ENCODE measurements at regions not wholly inside any gene's neighbourhood (a gene's known extent, or its start where the extent isn't known, plus 50 kb on each side); places are given as distances from the start of the nearest gene placed in this dataset.

DNA sequence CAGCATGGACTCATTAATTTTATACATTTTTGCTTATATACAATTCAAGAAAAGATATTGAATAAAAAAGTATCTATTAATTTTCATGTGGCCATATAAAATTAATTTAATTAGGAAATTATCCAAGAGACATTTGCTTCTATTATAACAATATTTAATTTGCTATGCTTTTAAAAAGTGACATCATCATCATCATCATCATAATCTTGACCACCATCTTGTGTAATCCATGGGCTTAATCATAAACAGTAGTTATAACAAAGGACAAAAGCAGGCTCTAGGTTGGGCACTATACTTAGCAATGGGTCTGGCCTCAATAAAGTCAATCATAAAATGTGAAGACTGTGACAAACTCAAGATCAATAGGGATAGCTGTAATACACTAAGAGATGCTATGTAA, 1031.6 kb downstream of the SLITRK1 start:
- DNase-seq (ENCODE audit: low read depth in 6 of 9, low spot score in 9 of 9) = no peak
- H3K27me3 ChIP-seq (ENCODE audit: control insufficient read depth in 2 of 2, insufficient read depth in 1 of 2, low read length in 1 of 2) = no peaks in the 10 kb centered on the region

DNA sequence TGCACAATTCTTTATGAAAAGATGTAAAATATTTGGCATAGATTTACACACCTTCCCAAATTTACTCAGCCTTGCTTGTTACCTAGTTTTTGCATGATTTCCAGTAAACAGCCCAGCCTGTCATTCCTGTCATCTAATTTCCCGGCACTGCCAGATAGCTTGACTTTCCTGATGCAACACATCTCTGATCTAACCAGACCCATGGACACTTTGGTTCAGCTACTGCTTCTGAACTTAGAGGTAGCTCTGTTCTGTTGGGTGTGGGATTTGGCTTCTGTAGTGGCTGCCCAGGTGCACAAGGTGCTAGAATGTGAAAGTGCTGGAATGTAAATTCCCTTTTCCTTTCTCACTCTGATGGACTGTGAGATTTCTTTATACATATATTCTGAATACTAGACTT, 1033.5 kb downstream of the SLITRK1 start:
- H3K4me1 ChIP-seq (ENCODE audit: control insufficient read depth in 2 of 2, insufficient read depth in 2 of 2, low read length in 2 of 2) = no peaks in the 10 kb centered on the region
- H3K4me3 ChIP-seq (ENCODE audit: low read length in 2 of 2) = no peak overlapping the region
- WGBS = 90% methylated on average over 1 of the region's 1 CpG

More for the DNA sequence above, 1031.6 kb downstream of the SLITRK1 start:
- no peak overlapping the region for H3K27ac ChIP-seq (ENCODE audit: low read depth in 1 of 2, low read length in 1 of 2)
- H3K4me3 ChIP-seq (ENCODE audit: low read length in 2 of 2) = no peak overlapping the region
- H3K36me3 ChIP-seq (ENCODE audit: control insufficient read depth in 2 of 2, insufficient read depth in 2 of 2, low read length in 1 of 2) = no peaks in the 10 kb centered on the region
- no peaks in the 10 kb centered on the region for H3K4me1 ChIP-seq (ENCODE audit: control insufficient read depth in 2 of 2, insufficient read depth in 2 of 2, low read length in 2 of 2)
- peaks cover 0 to 6% of the 10 kb centered on the region in 2 donors for H3K9me3 ChIP-seq (ENCODE audit: control insufficient read depth in 2 of 2, insufficient read depth in 1 of 2, low read length in 1 of 2)

GRCh38 chr13:82847595-82847994, 1034.7 kb downstream of the SLITRK1 start:
- H3K4me3 ChIP-seq (ENCODE audit: low read length in 2 of 2) = no peak overlapping the region
- 91% methylated on average over 3 of the region's 3 CpGs for WGBS
- no peaks in the 10 kb centered on the region for H3K4me1 ChIP-seq (ENCODE audit: control insufficient read depth in 2 of 2, insufficient read depth in 2 of 2, low read length in 2 of 2)
- no peak overlapping the region for H3K27ac ChIP-seq (ENCODE audit: low read depth in 1 of 2, low read length in 1 of 2)
- peaks cover 0 to 6% of the 10 kb centered on the region in 2 donors for H3K9me3 ChIP-seq (ENCODE audit: control insufficient read depth in 2 of 2, insufficient read depth in 1 of 2, low read length in 1 of 2)
- no peak for DNase-seq (ENCODE audit: low read depth in 6 of 9, low spot score in 9 of 9)
- H3K36me3 ChIP-seq (ENCODE audit: control insufficient read depth in 2 of 2, insufficient read depth in 2 of 2, low read length in 1 of 2) = no peaks in the 10 kb centered on the region
- H3K27me3 ChIP-seq (ENCODE audit: control insufficient read depth in 2 of 2, insufficient read depth in 1 of 2, low read length in 1 of 2) = no peaks in the 10 kb centered on the region

More for the DNA sequence above, 1033.5 kb downstream of the SLITRK1 start:
- Histone ChIP-seq H3K27me3 (ENCODE audit: control insufficient read depth in 2 of 2, insufficient read depth in 1 of 2, low read length in 1 of 2) (no peaks in the 10 kb centered on the region), H3K27ac (ENCODE audit: low read depth in 1 of 2, low read length in 1 of 2) (no peak overlapping the region), H3K36me3 (ENCODE audit: control insufficient read depth in 2 of 2, insufficient read depth in 2 of 2, low read length in 1 of 2) (no peaks in the 10 kb centered on the region), H3K9me3 (ENCODE audit: control insufficient read depth in 2 of 2, insufficient read depth in 1 of 2, low read length in 1 of 2) (peaks cover 0 to 6% of the 10 kb centered on the region in 2 donors)
- no peak for DNase-seq (ENCODE audit: low read depth in 6 of 9, low spot score in 9 of 9)

DNA sequence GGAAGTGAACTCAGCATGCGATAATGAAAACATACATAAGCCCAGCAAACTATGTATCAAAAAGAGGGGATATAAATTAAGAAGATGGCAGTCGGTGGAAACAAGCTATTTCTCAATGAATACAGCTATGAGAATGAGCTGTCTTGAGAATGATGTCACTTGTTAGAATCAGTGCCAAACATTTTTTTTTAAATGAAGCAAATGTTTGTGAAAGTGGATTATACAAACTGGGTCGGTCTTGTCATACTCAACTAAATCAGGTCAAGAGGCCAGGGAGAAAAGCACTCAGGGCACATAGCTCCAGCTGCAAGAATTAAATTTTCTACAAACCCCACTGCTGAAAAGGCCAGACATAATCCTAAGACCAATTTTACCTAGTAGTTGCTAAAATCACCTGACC, 1048.4 kb downstream of the SLITRK1 start:
- no peak for DNase-seq (ENCODE audit: low read depth in 6 of 9, low spot score in 9 of 9)
- Histone ChIP-seq H3K9me3 (ENCODE audit: control insufficient read depth in 2 of 2, insufficient read depth in 1 of 2, low read length in 1 of 2) (peaks cover 0 to 2% of the 10 kb centered on the region in 2 donors), H3K4me1 (ENCODE audit: control insufficient read depth in 2 of 2, insufficient read depth in 2 of 2, low read length in 2 of 2) (no peaks in the 10 kb centered on the region), H3K27ac (ENCODE audit: low read depth in 1 of 2, low read length in 1 of 2) (no peak overlapping the region), H3K27me3 (ENCODE audit: control insufficient read depth in 2 of 2, insufficient read depth in 1 of 2, low read length in 1 of 2) (no peaks in the 10 kb centered on the region), H3K36me3 (ENCODE audit: control insufficient read depth in 2 of 2, insufficient read depth in 2 of 2, low read length in 1 of 2) (no peaks in the 10 kb centered on the region), H3K4me3 (ENCODE audit: low read length in 2 of 2) (no peak overlapping the region)
- WGBS = 97% methylated on average over 3 of the region's 3 CpGs

- no peaks in the 10 kb centered on the region for H3K4me1 ChIP-seq (ENCODE audit: control insufficient read depth in 2 of 2, insufficient read depth in 2 of 2, low read length in 2 of 2)
- WGBS = 93% methylated on average over 1 of the region's 1 CpG
- no peak for DNase-seq (ENCODE audit: low read depth in 6 of 9, low spot score in 9 of 9)
Observed at GRCh38 chr13:82829040-82829439, 1053.2 kb downstream of the SLITRK1 start.

GRCh38 chr13:82827724-82828123, 1054.5 kb downstream of the SLITRK1 start:
- no peaks in the 10 kb centered on the region for H3K27me3 ChIP-seq (ENCODE audit: control insufficient read depth in 2 of 2, insufficient read depth in 1 of 2, low read length in 1 of 2)
- DNase-seq (ENCODE audit: low read depth in 6 of 9, low spot score in 9 of 9) = no peak
- no peaks in the 10 kb centered on the region for H3K4me1 ChIP-seq (ENCODE audit: control insufficient read depth in 2 of 2, insufficient read depth in 2 of 2, low read length in 2 of 2)
- no peak overlapping the region for H3K4me3 ChIP-seq (ENCODE audit: low read length in 2 of 2)
- no peaks in the 10 kb centered on the region for H3K36me3 ChIP-seq (ENCODE audit: control insufficient read depth in 2 of 2, insufficient read depth in 2 of 2, low read length in 1 of 2)
- H3K9me3 ChIP-seq (ENCODE audit: control insufficient read depth in 2 of 2, insufficient read depth in 1 of 2, low read length in 1 of 2) = peaks cover 0 to 8% of the 10 kb centered on the region in 2 donors
- no peak overlapping the region for H3K27ac ChIP-seq (ENCODE audit: low read depth in 1 of 2, low read length in 1 of 2)

More at GRCh38 chr13:82829040-82829439, 1053.2 kb downstream of the SLITRK1 start:
- Histone ChIP-seq H3K27me3 (ENCODE audit: control insufficient read depth in 2 of 2, insufficient read depth in 1 of 2, low read length in 1 of 2) (no peaks in the 10 kb centered on the region), H3K9me3 (ENCODE audit: control insufficient read depth in 2 of 2, insufficient read depth in 1 of 2, low read length in 1 of 2) (peaks cover 0 to 5% of the 10 kb centered on the region in 2 donors), H3K4me3 (ENCODE audit: low read length in 2 of 2) (no peak overlapping the region), H3K27ac (ENCODE audit: low read depth in 1 of 2, low read length in 1 of 2) (no peak overlapping the region), H3K36me3 (ENCODE audit: control insufficient read depth in 2 of 2, insufficient read depth in 2 of 2, low read length in 1 of 2) (no peaks in the 10 kb centered on the region)

DNA sequence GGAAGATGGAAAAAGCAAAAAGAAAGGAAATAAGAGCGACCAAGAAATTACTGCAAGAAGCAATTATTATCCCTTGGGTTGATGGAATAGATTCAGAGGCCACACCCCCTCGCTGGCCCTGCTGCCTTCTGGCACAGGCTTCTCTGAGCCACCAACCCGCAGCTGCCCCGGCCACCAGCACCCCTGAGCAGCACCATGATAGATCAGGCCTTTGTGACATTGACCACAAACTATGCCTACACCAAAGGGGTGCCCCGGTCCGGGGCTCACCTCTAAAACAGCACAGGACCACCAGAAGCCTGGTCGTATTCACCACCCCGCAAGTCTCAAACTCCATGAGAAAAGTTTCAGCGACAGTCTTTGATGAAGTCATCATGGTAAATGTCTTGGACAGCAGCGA, 1059.3 kb downstream of the SLITRK1 start:
- H3K4me1 ChIP-seq (ENCODE audit: control insufficient read depth in 2 of 2, insufficient read depth in 2 of 2, low read length in 2 of 2) = no peaks in the 10 kb centered on the region
- no peak overlapping the region for H3K4me3 ChIP-seq (ENCODE audit: low read length in 2 of 2)
- peaks cover 0 to 4% of the 10 kb centered on the region in 2 donors for H3K9me3 ChIP-seq (ENCODE audit: control insufficient read depth in 2 of 2, insufficient read depth in 1 of 2, low read length in 1 of 2)
- H3K27ac ChIP-seq (ENCODE audit: low read depth in 1 of 2, low read length in 1 of 2) = no peak overlapping the region
- no peak for DNase-seq (ENCODE audit: low read depth in 6 of 9, low spot score in 9 of 9)
- no peaks in the 10 kb centered on the region for H3K36me3 ChIP-seq (ENCODE audit: control insufficient read depth in 2 of 2, insufficient read depth in 2 of 2, low read length in 1 of 2)
- WGBS = 93% methylated on average over 10 of the region's 10 CpGs
- no peaks in the 10 kb centered on the region for H3K27me3 ChIP-seq (ENCODE audit: control insufficient read depth in 2 of 2, insufficient read depth in 1 of 2, low read length in 1 of 2)

- DNase-seq (ENCODE audit: low read depth in 6 of 9, low spot score in 9 of 9) = no peak
- no peak overlapping the region for H3K4me3 ChIP-seq (ENCODE audit: low read length in 2 of 2)
- no peak overlapping the region for H3K27ac ChIP-seq (ENCODE audit: low read depth in 1 of 2, low read length in 1 of 2)
- no peaks in the 10 kb centered on the region for H3K36me3 ChIP-seq (ENCODE audit: control insufficient read depth in 2 of 2, insufficient read depth in 2 of 2, low read length in 1 of 2)
- 93% methylated on average over 3 of the region's 3 CpGs for WGBS
- H3K4me1 ChIP-seq (ENCODE audit: control insufficient read depth in 2 of 2, insufficient read depth in 2 of 2, low read length in 2 of 2) = no peaks in the 10 kb centered on the region
- H3K27me3 ChIP-seq (ENCODE audit: control insufficient read depth in 2 of 2, insufficient read depth in 1 of 2, low read length in 1 of 2) = no peaks in the 10 kb centered on the region
- H3K9me3 ChIP-seq (ENCODE audit: control insufficient read depth in 2 of 2, insufficient read depth in 1 of 2, low read length in 1 of 2) = peaks cover 0 to 6% of the 10 kb centered on the region in 2 donors
Observed at GRCh38 chr13:82817133-82817532, 1065.1 kb downstream of the SLITRK1 start.

GRCh38 chr13:82815791-82816190, 1066.5 kb downstream of the SLITRK1 start:
- Histone ChIP-seq H3K27me3 (ENCODE audit: control insufficient read depth in 2 of 2, insufficient read depth in 1 of 2, low read length in 1 of 2) (no peaks in the 10 kb centered on the region), H3K36me3 (ENCODE audit: control insufficient read depth in 2 of 2, insufficient read depth in 2 of 2, low read length in 1 of 2) (no peaks in the 10 kb centered on the region), H3K4me1 (ENCODE audit: control insufficient read depth in 2 of 2, insufficient read depth in 2 of 2, low read length in 2 of 2) (no peaks in the 10 kb centered on the region), H3K9me3 (ENCODE audit: control insufficient read depth in 2 of 2, insufficient read depth in 1 of 2, low read length in 1 of 2) (peaks cover 0 to 6% of the 10 kb centered on the region in 2 donors), H3K4me3 (ENCODE audit: low read length in 2 of 2) (no peak overlapping the region), H3K27ac (ENCODE audit: low read depth in 1 of 2, low read length in 1 of 2) (no peak overlapping the region)
- no peak for DNase-seq (ENCODE audit: low read depth in 6 of 9, low spot score in 9 of 9)
- 89% methylated on average over 1 of the region's 1 CpG for WGBS

- H3K9me3 ChIP-seq (ENCODE audit: control insufficient read depth in 2 of 2, insufficient read depth in 1 of 2, low read length in 1 of 2) = peaks cover 2 to 8% of the 10 kb centered on the region in 2 donors
- no peaks in the 10 kb centered on the region for H3K27me3 ChIP-seq (ENCODE audit: control insufficient read depth in 2 of 2, insufficient read depth in 1 of 2, low read length in 1 of 2)
- DNase-seq (ENCODE audit: low read depth in 6 of 9, low spot score in 9 of 9) = no peak
- no peaks in the 10 kb centered on the region for H3K4me1 ChIP-seq (ENCODE audit: control insufficient read depth in 2 of 2, insufficient read depth in 2 of 2, low read length in 2 of 2)
- no peak overlapping the region for H3K4me3 ChIP-seq (ENCODE audit: low read length in 2 of 2)
- no peak overlapping the region for H3K27ac ChIP-seq (ENCODE audit: low read depth in 1 of 2, low read length in 1 of 2)
- H3K36me3 ChIP-seq (ENCODE audit: control insufficient read depth in 2 of 2, insufficient read depth in 2 of 2, low read length in 1 of 2) = no peaks in the 10 kb centered on the region
- WGBS = 96% methylated on average over 1 of the region's 1 CpG
Observed at GRCh38 chr13:82803341-82803740, 1078.9 kb downstream of the SLITRK1 start.

All from thymus (tissue), 11 donors.